OCI-LY7 (cell line): ENCODE measurements at regions not wholly inside any gene's neighbourhood (a gene's known extent, or its start where the extent isn't known, plus 50 kb on each side); places are given as distances from the start of the nearest gene placed in this dataset.

Experiments
- EZH2phosphoT487 ChIP-seq: fragments of 200-600 bp; sonication (generic); IDR thresholded peaks from 2 replicates; pipeline ENCODE4 v1.6.1; 2018; ENCODE audit warnings: low read depth, borderline replicate concordance, mild to moderate bottlenecking, mixed run types, antibody characterized with exemption, low read length, moderate library complexity, mixed read lengths
- TF ChIP-seq, protein P1 (sequence below): fragments of 200-600 bp; sonication (generic); conservative IDR thresholded peaks from 2 replicates; pipeline ENCODE4 v1.5.1; 2014; ENCODE audit warnings: mild to moderate bottlenecking, antibody characterized with exemption, low read length, moderate library complexity, mixed read lengths

DNA sequence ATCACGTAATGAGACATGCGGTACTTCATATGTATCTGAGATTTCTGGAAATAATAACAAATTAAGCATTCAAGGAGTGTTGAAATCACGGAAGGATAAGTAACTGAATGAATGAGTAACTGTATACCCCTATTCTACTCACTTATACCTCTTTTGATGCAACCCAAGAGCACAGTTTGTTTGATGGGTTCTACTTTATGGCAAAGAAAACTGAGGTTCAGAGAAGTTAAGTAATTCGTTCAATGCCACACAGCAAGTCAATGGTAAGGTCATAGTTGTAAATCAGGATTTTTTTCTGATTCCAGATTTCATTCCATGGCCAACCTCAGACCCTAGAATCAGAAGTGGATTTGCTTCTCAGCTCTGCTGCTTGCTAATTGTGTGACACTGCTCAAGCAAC, 544.5 kb upstream of the TBX3 start:
- TF ChIP-seq, protein P1, sequence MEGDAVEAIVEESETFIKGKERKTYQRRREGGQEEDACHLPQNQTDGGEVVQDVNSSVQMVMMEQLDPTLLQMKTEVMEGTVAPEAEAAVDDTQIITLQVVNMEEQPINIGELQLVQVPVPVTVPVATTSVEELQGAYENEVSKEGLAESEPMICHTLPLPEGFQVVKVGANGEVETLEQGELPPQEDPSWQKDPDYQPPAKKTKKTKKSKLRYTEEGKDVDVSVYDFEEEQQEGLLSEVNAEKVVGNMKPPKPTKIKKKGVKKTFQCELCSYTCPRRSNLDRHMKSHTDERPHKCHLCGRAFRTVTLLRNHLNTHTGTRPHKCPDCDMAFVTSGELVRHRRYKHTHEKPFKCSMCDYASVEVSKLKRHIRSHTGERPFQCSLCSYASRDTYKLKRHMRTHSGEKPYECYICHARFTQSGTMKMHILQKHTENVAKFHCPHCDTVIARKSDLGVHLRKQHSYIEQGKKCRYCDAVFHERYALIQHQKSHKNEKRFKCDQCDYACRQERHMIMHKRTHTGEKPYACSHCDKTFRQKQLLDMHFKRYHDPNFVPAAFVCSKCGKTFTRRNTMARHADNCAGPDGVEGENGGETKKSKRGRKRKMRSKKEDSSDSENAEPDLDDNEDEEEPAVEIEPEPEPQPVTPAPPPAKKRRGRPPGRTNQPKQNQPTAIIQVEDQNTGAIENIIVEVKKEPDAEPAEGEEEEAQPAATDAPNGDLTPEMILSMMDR, result no peak
- no peak for TF ChIP-seq EZH2phosphoT487
